HG02759 (cell line): ENCODE measurements at regions not wholly inside any gene's neighbourhood (a gene's known extent, or its start where the extent isn't known, plus 50 kb on each side); places are given as distances from the start of the nearest gene placed in this dataset.

Experiments used
- ATAC-seq: cut with Tn5 transposase; IDR thresholded peaks from one replicate; pipeline ENCODE4 v1.9.1; 2021; ENCODE audit warnings: mild to moderate bottlenecking, moderate library complexity; ENCODE audit not compliant: unreplicated experiment

GRCh38 chr3:27593173-27593572 lies 109.0 kb upstream of the SLC4A7 start:
- ATAC-seq: no peak

GRCh38 chr3:27591312-27592210 lies 107.4 kb upstream of the SLC4A7 start:
- no peak for ATAC-seq

- ATAC-seq: no peak
Measured at GRCh38 chr3:27590437-27591298, 106.5 kb upstream of the SLC4A7 start.

GRCh38 chr3:27589795-27590194 lies 105.6 kb upstream of the SLC4A7 start:
- no peak for ATAC-seq

GRCh38 chr3:27585429-27585828 lies 101.2 kb upstream of the SLC4A7 start:
- ATAC-seq: no peak

GRCh38 chr3:27584874-27585273 lies 100.7 kb upstream of the SLC4A7 start:
- ATAC-seq: no peak

GRCh38 chr3:27581852-27582251 lies 97.7 kb upstream of the SLC4A7 start:
- no peak for ATAC-seq

- ATAC-seq: no peak
Measured at GRCh38 chr3:27578032-27578431, 93.8 kb upstream of the SLC4A7 start.

GRCh38 chr3:27577504-27577903 lies 93.3 kb upstream of the SLC4A7 start:
- no peak for ATAC-seq

- no peak for ATAC-seq
Measured at GRCh38 chr3:27576171-27576570, 92.0 kb upstream of the SLC4A7 start.

GRCh38 chr3:27575499-27575898 lies 91.3 kb upstream of the SLC4A7 start:
- no peak for ATAC-seq

- no peak for ATAC-seq
Measured at GRCh38 chr3:27574438-27574795, 90.2 kb upstream of the SLC4A7 start.

GRCh38 chr3:27573780-27574437 lies 89.7 kb upstream of the SLC4A7 start:
- ATAC-seq: no peak

GRCh38 chr3:27573138-27573537 lies 89.0 kb upstream of the SLC4A7 start:
- no peak for ATAC-seq

GRCh38 chr3:27571345-27571744 lies 87.2 kb upstream of the SLC4A7 start:
- ATAC-seq: no peak

- no peak for ATAC-seq
Measured at GRCh38 chr3:27570421-27571106, 86.4 kb upstream of the SLC4A7 start.

- no peak for ATAC-seq
Measured at GRCh38 chr3:27568393-27568792, 84.2 kb upstream of the SLC4A7 start.

GRCh38 chr3:27567251-27567650 lies 83.1 kb upstream of the SLC4A7 start:
- ATAC-seq: no peak

- no peak for ATAC-seq
Measured at GRCh38 chr3:27565201-27565852, 81.1 kb upstream of the SLC4A7 start.

- no peak for ATAC-seq
Measured at GRCh38 chr3:27561576-27561975, 77.4 kb upstream of the SLC4A7 start.
